Dermis blood vessel endothelial cell (primary cell): ENCODE measurements at regions not wholly inside any gene's neighbourhood (a gene's known extent, or its start where the extent isn't known, plus 50 kb on each side); places are given as distances from the start of the nearest gene placed in this dataset.
A peak's percentile ranks its signal among the peaks of the same experiment; 100 is the strongest.

ENCODE experiments used
- DNase-seq: peaks from one replicate; pipeline ENCODE4 v3.0.0; 2010

GRCh38 chr4:54915276-54915675, 210.1 kb downstream of the KDR start:
- DNase-seq = no peak

- DNase-seq = no peak
Measured at GRCh38 chr4:54914781-54915180, 210.6 kb downstream of the KDR start.

GRCh38 chr4:54913751-54914526, 211.5 kb downstream of the KDR start:
- peak; percentile 86 for DNase-seq

GRCh38 chr4:54912155-54912554, 213.2 kb downstream of the KDR start:
- DNase-seq = no peak

- peak; percentile 18 for DNase-seq
Measured at GRCh38 chr4:54909961-54910360, 215.4 kb downstream of the KDR start.

- DNase-seq = no peak
Measured at GRCh38 chr4:54908763-54909162, 216.6 kb downstream of the KDR start.

GRCh38 chr4:54904953-54905352, 220.4 kb downstream of the KDR start:
- DNase-seq = peak; percentile 43

- DNase-seq = no peak
Measured at GRCh38 chr4:54902976-54903375, 222.4 kb downstream of the KDR start.

GRCh38 chr4:54902271-54902670, 223.1 kb downstream of the KDR start:
- no peak for DNase-seq

GRCh38 chr4:54901202-54901601, 224.2 kb downstream of the KDR start:
- no peak for DNase-seq

GRCh38 chr4:54898656-54899340, 226.6 kb downstream of the KDR start:
- DNase-seq = no peak

GRCh38 chr4:54898056-54898562, 227.3 kb downstream of the KDR start:
- no peak for DNase-seq

- DNase-seq = peak; percentile 23
Measured at GRCh38 chr4:54897590-54897989, 227.8 kb downstream of the KDR start.

- no peak for DNase-seq
Measured at GRCh38 chr4:54882616-54883015, 224.9 kb downstream of the KIT start.

GRCh38 chr4:54879576-54879975, 221.8 kb downstream of the KIT start:
- DNase-seq = no peak

GRCh38 chr4:54877006-54877405, 219.2 kb downstream of the KIT start:
- DNase-seq = no peak

GRCh38 chr4:54872261-54872660, 214.5 kb downstream of the KIT start:
- no peak for DNase-seq

GRCh38 chr4:54863571-54864255, 206.0 kb downstream of the KIT start:
- no peak for DNase-seq

- DNase-seq = no peak
Measured at GRCh38 chr4:54861201-54861600, 203.4 kb downstream of the KIT start.

GRCh38 chr4:54855191-54855854, 197.6 kb downstream of the KIT start:
- no peak for DNase-seq

- DNase-seq = no peak
Measured at GRCh38 chr4:54852602-54853001, 194.8 kb downstream of the KIT start.

- DNase-seq = no peak
Measured at GRCh38 chr4:54852054-54852453, 194.3 kb downstream of the KIT start.

GRCh38 chr4:54844911-54845310, 187.2 kb downstream of the KIT start:
- no peak for DNase-seq
